Stimulated activated CD8-positive, alpha-beta memory T cell treated with anti-CD3 and anti-CD28 coated beads, Interleukin-4, amount 100 ng/mL, for 4 hours (primary cell): ENCODE measurements at regions not wholly inside any gene's neighbourhood (a gene's known extent, or its start where the extent isn't known, plus 50 kb on each side); places are given as distances from the start of the nearest gene placed in this dataset.
"Not testable (repeated sequence)": the region's sequence is repeated elsewhere in the genome, so short reads cannot be mapped to it uniquely, and the experiment has no call there.

ENCODE experiments used
- DNase-seq, 2 donors: peaks; one replicate each; pipeline ENCODE4 v3.0.0-alpha.2; 2020; ENCODE audit warnings: low read depth in 2 of 2, low spot score in 1 of 2

DNA sequence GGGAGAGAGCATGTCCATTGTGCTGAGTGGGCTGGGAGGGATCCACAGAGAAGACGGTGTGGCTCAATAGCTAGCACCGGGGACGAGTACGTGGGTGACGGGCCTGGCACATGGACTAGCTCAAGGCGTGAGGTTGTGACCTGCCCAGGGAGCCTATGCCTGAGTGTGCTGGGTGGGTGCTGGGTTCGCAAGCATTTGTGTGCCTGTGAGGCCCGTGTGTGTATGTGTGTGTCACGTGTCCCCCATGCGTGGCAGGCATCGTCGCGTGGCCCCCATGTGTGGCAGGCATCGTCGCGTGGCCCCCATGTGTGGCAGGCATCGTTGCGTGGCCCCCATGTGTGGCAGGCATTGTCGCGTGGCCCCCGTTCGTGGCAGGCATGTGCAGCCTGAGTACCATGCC, 109.2 kb downstream of the TMEM121 start:
- DNase-seq: no peak

DNA sequence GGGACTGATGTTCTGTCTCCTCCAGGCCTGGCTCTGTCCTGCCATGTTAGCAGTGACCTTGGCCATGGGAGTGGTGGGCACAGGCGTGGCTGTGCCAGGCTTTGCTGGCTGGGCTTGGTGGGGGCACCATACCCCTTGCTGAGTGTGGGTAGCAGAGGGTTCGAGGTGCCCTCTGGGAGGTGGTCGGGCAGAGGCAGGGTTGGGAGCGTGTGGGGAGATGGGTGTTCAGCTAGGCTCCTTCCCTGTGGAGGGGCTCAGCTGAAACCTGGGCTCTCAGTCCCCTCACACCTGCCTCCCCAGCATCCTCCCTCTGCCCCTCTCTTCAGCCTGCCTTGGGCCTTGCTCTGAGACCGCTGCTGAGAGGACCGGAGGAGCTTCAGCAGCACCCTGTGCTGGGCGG, 109.6 kb downstream of the TMEM121 start:
- DNase-seq: not testable (repeated sequence)

DNA sequence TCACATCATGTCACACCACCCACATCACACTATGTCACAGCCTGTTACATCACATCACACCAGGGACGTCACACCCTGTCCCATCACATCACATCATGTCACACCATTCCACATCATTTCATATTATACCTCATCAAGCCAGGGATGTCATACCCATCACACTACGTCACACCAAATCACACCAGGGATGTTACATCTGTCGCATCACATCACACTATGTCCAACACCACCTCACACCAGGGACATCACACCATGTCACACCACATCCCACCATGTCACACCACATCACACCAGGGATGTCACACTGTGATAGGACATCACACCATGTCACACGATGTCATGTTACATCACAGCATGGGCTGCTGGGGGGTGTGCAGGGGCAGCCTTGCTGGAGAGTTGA, 110.6 kb downstream of the TMEM121 start:
- no peak for DNase-seq

DNA sequence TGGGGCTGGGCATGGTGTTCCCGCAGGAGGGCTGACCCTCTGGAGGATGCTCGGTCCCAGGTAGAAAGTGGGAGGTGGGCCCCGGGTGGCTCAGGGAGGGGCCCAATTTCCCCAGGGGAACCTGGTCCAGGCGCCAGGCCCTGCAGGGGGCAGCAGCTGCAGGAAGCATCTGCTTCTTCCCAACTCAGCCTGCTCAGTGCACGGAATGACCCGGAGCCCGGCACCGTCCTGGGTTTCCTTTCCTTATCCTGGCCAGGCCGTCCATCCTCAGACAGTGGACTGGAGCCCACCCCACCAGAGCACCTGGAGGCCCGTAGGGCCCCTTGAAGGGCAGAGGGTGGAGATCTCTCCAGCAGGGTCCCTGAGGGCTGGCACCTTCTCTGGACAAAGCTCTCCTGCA, 111.0 kb downstream of the TMEM121 start:
- DNase-seq: not testable (repeated sequence)

DNA sequence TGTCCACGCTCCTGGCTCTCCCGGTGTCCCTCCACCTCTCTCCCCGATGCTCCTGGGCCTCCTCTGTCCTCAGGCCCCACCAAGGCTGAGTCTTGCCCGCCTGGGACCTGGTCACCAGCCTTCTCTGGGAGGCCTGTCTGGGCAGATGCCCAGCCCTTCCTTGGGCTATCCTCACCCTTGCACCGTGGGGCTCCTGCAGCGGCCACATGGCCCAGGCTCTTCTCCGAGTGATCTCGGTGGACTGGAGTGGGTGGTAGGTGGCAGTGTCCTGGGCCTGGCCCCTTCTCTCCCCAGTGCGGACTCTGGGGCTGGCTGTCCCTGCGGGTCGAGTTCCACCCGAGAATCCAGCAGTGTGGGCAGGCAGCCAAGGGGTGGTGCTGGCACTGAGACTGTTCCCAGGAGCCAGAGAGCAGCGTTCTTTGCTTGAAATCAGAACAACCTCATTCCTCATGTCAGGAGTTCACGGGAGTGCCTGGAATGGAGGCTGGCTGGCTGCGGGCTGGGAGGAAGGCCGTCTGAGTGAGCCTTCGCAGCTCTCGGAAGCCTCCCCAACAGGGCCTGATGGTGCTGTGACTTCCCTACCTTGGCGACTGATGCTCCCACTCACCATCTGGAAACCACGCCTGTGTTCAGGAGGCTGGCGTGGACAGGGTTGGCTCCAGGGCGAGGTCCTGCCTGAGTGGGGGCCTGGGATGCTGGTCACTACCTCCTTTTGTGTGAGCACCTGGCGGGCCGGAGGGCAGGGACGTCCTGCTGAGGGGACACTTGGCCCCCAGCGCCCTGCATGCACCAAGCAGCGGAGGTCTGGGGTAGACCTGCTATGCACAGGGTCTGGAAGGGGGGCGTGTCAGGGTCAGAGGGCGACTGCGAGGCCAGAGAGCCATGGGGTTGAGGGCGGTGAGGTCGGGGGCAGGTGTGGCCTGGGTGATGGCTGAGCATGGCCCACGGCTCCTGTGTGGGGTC, 113.9 kb downstream of the TMEM121 start:
- not testable (repeated sequence) for DNase-seq

DNA sequence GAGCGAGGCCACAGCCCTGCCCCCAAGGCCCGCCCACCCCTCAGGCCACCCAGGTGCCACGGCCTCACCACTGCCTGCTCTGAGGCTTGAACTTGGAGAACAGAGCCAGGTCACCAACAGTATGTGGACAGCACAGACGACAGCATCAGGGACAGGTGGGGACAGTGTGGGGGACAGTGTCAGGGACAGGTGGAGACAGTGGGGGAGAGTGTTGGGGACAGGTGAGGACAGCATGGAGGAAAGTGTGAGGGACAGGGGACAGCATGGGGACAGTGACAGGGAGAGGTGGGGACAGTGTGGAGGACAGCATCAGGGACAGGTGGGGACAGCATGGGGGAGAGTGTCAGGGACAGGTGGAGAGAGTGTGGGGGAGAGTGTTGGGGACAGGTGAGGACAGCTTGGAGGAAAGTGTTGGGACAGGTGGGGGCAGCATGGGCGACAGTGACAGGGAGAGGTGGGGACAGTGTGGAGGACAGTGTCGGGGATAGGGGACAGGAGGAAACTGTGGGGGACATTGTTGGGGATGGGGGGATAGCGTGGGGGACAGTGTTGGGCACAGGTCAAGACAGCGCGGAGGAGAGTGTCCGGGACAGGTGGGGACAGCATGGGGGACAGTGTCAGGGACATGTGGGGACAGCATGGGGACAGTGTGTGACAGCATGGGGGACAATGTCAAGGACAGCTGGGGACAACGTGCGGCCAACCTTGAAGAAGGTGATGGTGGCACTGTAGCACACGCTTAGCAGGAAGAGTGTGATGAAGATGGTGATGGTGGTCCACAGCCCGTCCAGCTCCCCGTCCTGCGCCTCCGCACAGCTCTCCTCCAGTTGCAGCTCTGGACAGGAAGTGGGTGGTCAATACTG, 114.9 kb downstream of the TMEM121 start:
- DNase-seq: no peak

DNA sequence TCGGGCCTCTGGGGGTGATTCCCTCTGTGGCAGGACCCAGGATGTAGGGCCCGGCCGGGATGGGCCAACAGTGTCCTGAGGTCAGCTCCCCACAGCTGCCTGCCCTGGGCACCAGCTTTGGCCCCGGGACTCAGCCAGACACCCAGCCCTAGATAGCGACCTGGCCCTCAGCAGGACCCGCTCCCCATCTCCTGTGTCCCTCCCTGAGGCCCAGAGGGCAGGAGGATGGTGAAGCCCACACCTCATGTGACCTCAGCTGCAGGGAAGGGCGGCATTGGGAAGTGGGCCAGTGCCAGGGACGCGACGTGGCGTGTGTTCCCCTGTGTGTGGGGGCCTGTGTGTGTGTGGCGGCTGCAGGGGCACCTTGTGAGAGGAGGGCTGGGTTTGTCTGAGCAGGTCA, 115.6 kb downstream of the TMEM121 start:
- not testable (repeated sequence) for DNase-seq

DNA sequence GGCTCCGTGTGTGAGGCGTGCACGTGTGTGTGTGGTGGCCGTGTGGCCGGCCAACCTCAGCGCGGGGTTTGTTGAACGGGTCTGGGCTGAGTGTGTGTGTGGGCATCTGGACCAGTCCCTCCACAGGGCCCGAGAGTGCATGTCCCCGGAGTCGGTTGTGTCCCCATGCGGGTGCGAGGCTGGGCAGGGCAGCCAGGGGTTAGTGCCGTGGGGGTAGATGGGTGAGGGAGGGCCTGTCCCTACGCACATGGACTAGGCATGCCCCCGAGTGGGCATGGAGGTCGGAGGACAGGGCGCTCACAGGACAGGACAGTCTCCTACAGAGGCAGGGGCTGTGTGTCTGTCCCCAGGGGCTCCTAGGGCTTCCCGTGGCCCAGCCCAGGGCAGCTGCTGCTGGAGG, 116.1 kb downstream of the TMEM121 start:
- DNase-seq: not testable (repeated sequence)

DNA sequence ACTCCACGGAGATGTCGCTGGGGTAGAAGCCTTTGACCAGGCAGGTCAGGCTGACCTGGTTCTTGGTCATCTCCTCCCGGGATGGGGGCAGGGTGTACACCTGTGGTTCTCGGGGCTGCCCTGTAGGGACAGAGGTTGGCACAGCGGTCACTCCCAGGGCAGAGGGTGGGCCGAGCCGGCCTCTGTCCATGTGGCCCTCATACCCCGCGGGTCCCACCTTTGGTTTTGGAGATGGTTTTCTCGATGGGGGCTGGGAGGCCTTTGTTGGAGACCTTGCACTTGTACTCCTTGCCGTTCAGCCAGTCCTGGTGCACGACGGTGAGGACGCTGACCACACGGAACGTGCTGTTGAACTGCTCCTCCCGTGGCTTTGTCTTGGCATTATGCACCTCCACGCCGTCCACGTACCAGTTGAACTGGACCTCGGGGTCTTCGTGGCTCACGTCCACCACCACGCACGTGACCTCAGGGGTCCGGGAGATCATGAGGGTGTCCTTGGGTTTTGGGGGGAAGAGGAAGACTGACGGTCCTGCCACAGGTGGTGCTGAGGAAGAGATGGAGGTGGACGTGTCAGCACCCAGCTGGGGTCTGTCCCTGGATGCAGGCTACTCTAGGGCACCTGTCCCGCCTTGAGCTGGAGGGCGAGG, 117.1 kb downstream of the TMEM121 start:
- not testable (repeated sequence) for DNase-seq

DNA sequence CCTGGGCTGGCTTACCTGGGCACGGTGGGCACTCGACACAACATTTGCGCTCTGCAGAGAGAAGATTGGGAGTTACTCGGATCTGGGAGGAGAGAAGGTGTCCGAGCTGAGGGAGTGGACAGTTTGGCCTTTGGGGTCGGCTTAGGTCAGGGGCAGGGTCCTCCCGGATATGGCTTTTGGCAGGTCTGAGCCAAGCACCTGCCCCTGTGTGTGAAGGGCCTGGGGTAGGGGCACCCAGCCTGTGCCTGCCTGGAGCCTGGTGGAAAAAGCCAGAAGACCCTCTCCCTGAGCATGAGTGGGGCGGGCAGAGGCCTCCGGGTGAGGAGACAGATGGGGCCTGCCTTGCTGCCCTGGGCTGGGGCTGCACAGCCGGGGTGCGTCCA, 117.7 kb downstream of the TMEM121 start:
- DNase-seq: not testable (repeated sequence)

DNA sequence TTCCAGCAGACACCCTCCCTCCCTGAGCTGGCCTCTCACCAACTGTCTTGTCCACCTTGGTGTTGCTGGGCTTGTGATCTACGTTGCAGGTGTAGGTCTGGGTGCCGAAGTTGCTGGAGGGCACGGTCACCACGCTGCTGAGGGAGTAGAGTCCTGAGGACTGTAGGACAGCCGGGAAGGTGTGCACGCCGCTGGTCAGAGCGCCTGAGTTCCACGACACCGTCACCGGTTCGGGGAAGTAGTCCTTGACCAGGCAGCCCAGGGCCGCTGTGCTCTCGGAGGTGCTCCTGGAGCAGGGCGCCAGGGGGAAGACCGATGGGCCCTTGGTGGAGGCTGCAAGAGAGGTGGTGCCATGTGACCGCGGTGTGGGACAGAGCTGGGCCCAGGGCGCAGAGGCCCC, 118.1 kb downstream of the TMEM121 start:
- DNase-seq: not testable (repeated sequence)

DNA sequence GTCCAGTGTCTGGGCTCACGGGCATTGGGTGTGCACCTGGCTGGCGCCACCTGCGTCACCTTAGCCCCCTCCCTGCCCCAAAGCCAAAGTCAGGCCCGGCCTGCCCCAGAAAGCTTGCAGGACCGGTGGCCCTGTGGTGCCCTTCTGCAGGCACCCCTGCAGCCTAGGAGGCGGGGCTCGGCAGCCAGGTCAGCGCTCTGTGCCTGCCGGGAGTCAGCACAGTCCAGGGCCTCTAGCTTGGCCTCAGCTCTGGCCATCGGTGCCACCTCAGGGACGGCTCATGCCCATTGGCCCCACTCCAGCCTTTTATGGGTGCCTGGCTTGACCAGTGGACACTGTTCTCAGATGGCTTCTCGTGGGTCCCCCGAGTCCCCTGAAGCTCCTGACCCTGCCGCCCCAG, 118.5 kb downstream of the TMEM121 start:
- not testable (repeated sequence) for DNase-seq

DNA sequence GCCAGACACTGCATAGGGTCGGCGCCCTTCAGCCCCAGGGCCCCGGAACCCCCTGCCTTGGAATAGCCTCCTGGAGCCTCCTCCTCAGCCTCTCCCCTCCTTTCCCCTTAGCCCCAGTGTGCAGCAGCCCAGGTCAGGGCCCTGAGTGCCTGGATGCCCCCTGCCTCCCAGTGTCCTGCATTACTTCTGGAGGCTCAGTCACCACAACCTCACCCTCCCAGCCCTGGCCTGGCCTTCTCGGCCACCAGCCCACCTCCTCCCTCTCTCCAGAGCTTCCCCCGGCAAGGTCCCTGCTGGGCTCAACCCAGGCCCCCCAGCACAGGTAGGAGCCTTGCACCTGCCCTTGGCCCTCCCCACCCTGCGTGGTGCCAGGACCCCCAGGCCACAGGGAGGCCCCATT, 119.0 kb downstream of the TMEM121 start:
- not testable (repeated sequence) for DNase-seq

DNA sequence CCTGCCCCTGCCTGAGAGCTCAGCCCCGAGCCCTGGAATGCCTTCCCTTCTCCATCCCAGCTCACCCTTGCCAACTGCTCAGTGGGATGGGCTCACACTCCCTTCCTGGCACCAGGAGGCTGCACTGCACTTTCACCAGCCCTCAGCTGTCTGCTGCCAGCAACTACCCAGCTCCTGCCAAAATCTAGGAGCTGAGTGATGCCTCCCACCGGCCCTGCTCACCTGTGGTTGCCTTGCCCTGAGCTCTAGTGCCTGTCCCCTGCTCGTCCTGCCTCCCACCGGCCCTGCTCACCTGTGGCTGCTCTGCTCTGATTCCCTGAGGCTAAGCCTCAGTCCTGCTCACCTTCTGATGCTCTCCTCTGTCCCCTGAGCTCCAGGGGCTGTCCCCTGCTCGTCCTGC, 119.8 kb downstream of the TMEM121 start:
- no peak for DNase-seq

DNA sequence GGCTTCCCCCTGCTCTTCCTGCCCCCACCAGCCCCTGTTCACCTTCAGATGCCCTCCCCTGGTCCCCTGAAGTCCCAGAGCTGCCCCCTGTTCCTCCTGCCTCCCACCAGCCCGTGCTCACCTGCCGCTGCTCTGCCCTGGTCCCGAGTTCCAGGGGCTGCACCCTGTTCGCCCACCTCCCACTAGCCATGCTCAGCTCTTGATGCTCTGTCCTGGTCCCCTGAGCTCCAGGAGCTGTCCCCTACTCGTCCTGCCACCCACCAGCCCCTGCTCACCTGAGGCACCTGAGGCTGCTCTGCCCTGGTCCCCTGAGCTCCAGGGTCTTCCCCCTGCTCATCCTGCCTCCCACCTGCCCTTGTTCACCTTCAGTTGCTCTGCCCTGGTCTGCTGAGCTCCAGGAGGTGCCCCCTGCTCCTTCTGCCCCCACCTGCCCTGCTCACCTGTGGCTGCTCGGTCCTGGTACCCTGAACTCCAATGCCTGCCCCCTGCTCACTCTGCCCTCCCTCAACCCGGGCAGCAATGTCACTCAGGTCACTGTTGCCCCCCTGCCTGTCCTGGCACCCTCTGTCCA, 120.4 kb downstream of the TMEM121 start:
- not testable (repeated sequence) for DNase-seq

DNA sequence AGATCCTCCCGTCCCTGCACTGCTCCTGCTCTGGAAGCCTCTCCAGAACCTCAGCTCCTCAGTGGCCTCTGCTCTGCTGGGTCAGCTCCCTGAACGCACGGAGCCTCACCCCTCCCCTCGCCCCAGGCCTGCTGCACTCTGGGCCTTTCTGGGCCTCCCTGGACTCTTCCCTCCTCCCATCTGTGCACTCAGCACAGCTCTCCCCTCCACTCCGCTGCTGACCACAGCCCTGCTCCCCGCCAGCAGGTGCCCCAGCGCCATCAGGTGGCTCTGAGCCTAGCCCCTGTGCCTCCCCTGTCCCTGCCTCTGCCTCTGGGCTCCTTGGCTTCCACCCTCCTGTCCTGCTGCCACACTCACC, 121.0 kb downstream of the TMEM121 start:
- not testable (repeated sequence) for DNase-seq

DNA sequence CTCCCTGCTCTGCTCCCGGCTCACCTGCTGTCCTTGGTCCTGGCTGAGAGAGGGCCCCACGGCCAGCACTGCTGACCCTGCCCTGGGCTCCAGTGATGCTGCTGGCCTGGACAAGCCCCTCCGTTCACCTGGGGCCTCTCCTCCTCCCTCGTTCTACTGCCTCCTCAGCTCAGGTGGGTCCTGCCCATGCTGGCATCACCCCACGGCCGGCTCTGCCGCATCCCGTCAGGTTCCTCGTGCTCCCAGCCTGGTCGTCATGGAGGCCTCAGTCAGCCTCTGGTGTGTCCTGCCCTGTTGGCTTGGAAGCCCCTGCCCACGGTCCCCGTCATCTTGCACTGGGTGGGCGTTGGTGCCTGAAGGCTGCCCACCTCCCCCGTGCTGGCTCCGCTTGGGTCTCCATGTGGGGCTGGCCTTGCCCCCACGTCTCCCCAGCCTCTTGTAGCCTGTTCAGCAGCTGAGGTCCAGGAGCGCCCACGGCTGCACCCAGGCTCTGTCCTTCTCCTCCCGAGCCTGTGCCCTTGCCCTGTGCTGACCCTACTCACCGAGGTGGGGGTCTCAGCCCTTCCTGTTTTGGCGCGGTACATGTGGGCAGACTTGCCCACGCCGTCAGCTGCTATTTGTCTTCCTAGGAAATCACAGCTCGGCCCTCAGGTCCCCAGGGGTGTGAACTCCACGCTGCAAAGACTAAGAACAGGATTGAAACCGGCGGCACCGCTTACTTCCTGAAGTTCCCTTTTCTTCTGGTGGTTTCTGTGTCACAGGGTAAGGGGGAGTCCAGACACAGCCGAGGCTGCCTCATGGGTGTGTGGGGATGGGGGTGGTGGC, 121.6 kb downstream of the TMEM121 start:
- no peak for DNase-seq

DNA sequence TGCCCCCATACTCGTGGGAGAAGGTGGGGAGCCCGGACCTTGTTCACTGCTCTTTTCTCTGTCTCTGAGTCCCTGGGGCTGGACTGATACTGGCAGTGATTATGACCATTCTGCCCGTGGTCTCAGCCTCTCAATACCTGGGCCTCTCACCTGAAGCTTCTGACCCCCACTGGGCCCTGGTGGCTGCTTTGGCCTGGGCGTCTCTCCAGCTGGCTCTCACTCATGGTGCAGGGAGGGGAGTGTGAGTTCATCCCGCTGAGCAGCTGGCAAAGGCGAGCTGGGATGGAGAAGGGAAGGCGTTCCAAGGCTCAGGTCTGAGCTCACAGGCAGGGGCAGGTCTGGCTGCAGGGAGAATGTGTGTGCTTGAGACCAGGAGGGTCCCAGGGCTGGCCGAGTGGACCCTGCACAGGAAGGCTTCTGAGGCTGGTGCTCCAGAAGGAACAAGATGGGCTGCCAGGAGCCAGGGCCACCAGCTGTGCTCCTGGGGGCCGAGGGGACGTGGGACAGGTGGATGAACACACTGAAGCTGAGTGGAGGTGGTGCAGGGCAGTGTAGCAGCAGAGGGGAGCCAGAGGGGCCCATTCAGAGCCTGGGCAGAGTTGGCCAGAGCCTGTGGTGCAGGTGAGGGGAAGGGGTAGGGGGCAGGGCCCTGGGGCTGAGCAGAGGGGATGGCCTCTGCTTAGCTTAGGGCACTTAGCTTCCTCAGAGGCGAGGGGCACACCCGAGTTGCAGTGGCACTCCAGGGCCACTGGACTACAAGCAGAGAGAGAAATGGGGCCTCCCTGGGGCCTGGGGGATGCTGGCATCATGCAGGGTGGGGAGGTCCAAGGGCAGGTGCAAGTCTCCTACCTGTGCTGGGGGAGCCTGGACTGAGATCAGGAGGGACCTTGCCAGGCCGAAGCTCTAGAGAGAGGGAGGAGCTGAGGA, 122.5 kb downstream of the TMEM121 start:
- DNase-seq: not testable (repeated sequence)

DNA sequence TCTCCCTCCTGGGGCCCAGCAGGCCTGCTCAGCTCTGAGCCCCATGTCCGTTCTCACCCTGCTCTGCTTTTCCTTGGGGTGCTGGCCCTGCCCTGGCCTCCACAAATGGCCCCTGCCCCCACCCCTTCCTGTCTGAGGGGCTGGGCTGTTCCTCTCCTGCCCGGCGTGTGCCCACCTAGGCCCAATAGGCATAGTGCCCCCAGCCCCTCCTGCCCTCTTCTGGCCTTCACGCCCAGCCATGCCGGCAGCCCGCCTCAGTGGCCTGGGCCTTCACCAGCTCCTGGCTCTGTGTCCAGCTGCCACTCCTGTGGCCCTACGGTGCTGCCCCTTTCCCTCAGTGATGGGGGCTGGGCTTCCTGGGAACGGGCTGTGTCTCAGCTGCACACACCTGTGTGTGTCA, 125.9 kb downstream of the TMEM121 start:
- not testable (repeated sequence) for DNase-seq
